Uterus (tissue), 2 donors: ENCODE measurements at regions not wholly inside any gene's neighbourhood (a gene's known extent, or its start where the extent isn't known, plus 50 kb on each side); places are given as distances from the start of the nearest gene placed in this dataset.

Experiments
- CTCF ChIP-seq, 4 experiments: fragments of 200-600 bp in 2 of 4; fragments of 450-650 bp in 2 of 4; sonication (generic) in 2 of 4; IDR thresholded peaks; one replicate each; pipeline ENCODE4 v1.5.1; 2016 to 2019; ENCODE audit warnings: antibody characterized with exemption in 4 of 4, mild to moderate bottlenecking in 2 of 4, moderate library complexity in 1 of 4
- POLR2A ChIP-seq, 2 donors: fragments of 450-650 bp; IDR thresholded peaks; one replicate each; pipeline ENCODE4 v1.6.1; 2016; ENCODE audit warnings: antibody characterized with exemption in 2 of 2, mild to moderate bottlenecking in 1 of 2, moderate library complexity in 1 of 2

DNA sequence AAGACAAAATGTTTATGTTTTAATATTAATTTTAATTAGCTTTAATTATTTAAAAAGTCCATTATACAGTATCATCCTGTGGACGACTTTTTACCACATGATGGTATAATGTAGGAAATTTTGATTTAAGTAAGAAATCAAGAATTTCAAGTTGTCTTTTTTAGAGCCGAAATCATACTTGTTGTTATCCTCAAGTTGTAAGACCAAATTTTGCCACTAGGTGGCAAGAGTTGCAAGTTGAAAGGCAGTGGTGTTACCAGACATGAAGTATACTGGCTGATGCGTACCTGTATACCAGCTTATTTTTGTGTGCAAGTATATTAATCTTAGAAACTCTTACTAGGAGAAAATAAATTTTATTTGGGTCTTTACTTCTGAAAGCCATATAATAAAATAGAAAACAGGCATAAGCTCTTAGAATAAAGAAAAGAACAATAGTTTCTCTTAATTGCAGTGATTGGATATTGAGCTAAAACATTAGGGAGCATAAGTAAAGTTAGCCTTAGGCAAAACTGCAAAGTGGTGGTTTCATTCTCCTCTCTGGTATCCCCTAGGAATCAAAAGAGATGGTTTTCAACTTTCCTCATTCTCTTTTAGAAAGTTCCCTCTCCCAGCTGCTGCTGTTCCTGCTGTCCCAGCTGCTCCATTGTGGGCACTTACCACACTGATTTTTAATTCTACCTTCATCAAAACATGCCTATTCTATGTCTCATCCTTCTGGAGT, 118.0 kb upstream of the WDFY3 start:
- TF ChIP-seq POLR2A (IDR thresholded peaks at IDR 0.05) (no peak), CTCF (IDR thresholded peaks at IDR 0.05) (peak; percentile 41 to 57 (median 50))
